ENCODE measurements at regions not wholly inside any gene's neighbourhood (a gene's known extent, or its start where the extent isn't known, plus 50 kb on each side); places are given as distances from the start of the nearest gene placed in this dataset.
"Not testable (repeated sequence)": the region's sequence is repeated elsewhere in the genome, so short reads cannot be mapped to it uniquely, and the experiment has no call there.

GRCh38 chr22:16696900-16697299, 104.3 kb upstream of the CCT8L2 start:
- H4K20me1 ChIP-seq (replicated peaks; ENCODE audit: control insufficient read depth, insufficient read depth, low read length); H3K9me1 ChIP-seq (ENCODE audit: control insufficient read depth, insufficient read depth, low read length); H3K4me2 ChIP-seq (ENCODE audit: insufficient read depth, low read length); POLR2A ChIA-PET; H3K4me1 ChIP-seq (replicated peaks in 1 of 2; ENCODE audit: control insufficient read depth in 2 of 2, insufficient read depth in 2 of 2, low read length in 2 of 2); H3K27ac ChIP-seq (ENCODE audit: extremely low read depth, low read depth, low read length); H3K9ac ChIP-seq (ENCODE audit: insufficient read depth in 1 of 2, low read depth in 2 of 2, low read length in 2 of 2); H3K36me3 ChIP-seq (ENCODE audit: control insufficient read depth, insufficient read depth, low read length); H3K79me2 ChIP-seq (ENCODE audit: control insufficient read depth, insufficient read depth, low read length); CTCF ChIA-PET (ENCODE audit: low intra/inter-chr PET ratio); DNase-seq (ENCODE audit: extremely low read depth in 1 of 4, low spot score in 3 of 4); FAIRE-seq; H3K4me3 ChIP-seq; BruUV-seq (replicated peaks); intact Hi-C loops (cut with micrococcal nuclease); ATAC-seq; H2AFZ ChIP-seq (ENCODE audit: low read depth, low read length); H3K9me3 ChIP-seq (replicated peaks; ENCODE audit: control insufficient read depth, insufficient read depth, low read depth, low read length): not testable (repeated sequence)
- H3K27me3 ChIP-seq (ENCODE audit: control insufficient read depth in 2 of 2, insufficient read depth in 2 of 2, low read length in 2 of 2): peaks cover 10 to 45% of the 10 kb centered on the region in 2 experiments; a peak in 4 of 5 replicates
- in situ Hi-C loops (cut with MboI): loop anchor here (25.0 kb wide), 1 partner anchor 185 kb away; no protein-coding TSS in a partner anchor
- TF ChIP-seq ZNF639 (CRISPR knock-in tag; conservative IDR thresholded peaks at IDR 0.05 in 1 of 2, IDR thresholded peaks at IDR 0.05 in 1 of 2): 0 out of 4 replicates have a peak, but pooled peaks of 1 of the 2 experiments have one; percentile 70
- 2% methylated on average over 12 of the region's 12 CpGs for WGBS (ENCODE audit: insufficient coverage, low coverage, missing lambda C conversion rate)

GRCh38 chr22:16695261-16695660, 102.7 kb upstream of the CCT8L2 start:
- peaks cover 7 to 45% of the 10 kb centered on the region in 2 experiments; a peak in 4 of 5 replicates for H3K27me3 ChIP-seq (ENCODE audit: control insufficient read depth in 2 of 2, insufficient read depth in 2 of 2, low read length in 2 of 2)
- no peak for ATAC-seq
- H3K4me1 ChIP-seq (replicated peaks in 1 of 2; ENCODE audit: control insufficient read depth in 2 of 2, insufficient read depth in 2 of 2, low read length in 2 of 2): peaks cover 0 to 4% of the 10 kb centered on the region in 2 experiments; a peak in 1 of 5 replicates
- H3K36me3 ChIP-seq (ENCODE audit: control insufficient read depth, insufficient read depth, low read length): no peaks in the 10 kb centered on the region
- no peak overlapping the region for H2AFZ ChIP-seq (ENCODE audit: low read depth, low read length)
- TF ChIP-seq USF2 (CRISPR knock-in tag; IDR thresholded peaks at IDR 0.05) (0 out of 2 replicates have a peak, but pooled peaks have one; percentile 4), ZNF277 (CRISPR knock-in tag; IDR thresholded peaks at IDR 0.05; ENCODE audit: borderline replicate concordance) (no peak)
- no peak overlapping the region for H3K4me3 ChIP-seq
- in situ Hi-C loops (cut with MboI) (loop anchor here (25.0 kb wide), 1 partner anchor 183 kb away; no protein-coding TSS in a partner anchor), intact Hi-C loops (cut with micrococcal nuclease) (no loop called here)
- no peak for DNase-seq (ENCODE audit: extremely low read depth in 1 of 4, low spot score in 3 of 4)
- no peak overlapping the region for H3K9ac ChIP-seq (ENCODE audit: insufficient read depth in 1 of 2, low read depth in 2 of 2, low read length in 2 of 2)
- H3K9me1 ChIP-seq (ENCODE audit: control insufficient read depth, insufficient read depth, low read length): no peaks in the 10 kb centered on the region
- no peaks in the 10 kb centered on the region for H3K79me2 ChIP-seq (ENCODE audit: control insufficient read depth, insufficient read depth, low read length)
- POLR2A ChIA-PET: interaction anchor here (0.9 to 1.0 kb wide), 2 partner anchors 11 to 16 kb away, joined by 3 read pairs; no protein-coding TSS in a partner anchor
- no peak overlapping the region for H3K27ac ChIP-seq (ENCODE audit: extremely low read depth, low read depth, low read length)
- CTCF ChIA-PET (ENCODE audit: low intra/inter-chr PET ratio): no interaction called here
- BruUV-seq (replicated peaks): no TSS peak
- no peaks in the 10 kb centered on the region for H4K20me1 ChIP-seq (replicated peaks; ENCODE audit: control insufficient read depth, insufficient read depth, low read length)
- H3K4me2 ChIP-seq (ENCODE audit: insufficient read depth, low read length): no peak overlapping the region
- no peaks in the 10 kb centered on the region for H3K9me3 ChIP-seq (replicated peaks; ENCODE audit: control insufficient read depth, insufficient read depth, low read depth, low read length)
- WGBS (ENCODE audit: insufficient coverage, low coverage, missing lambda C conversion rate): under 1% methylated on average over 7 of the region's 7 CpGs
- no peak for FAIRE-seq

Data from K562 (cell line).